HG03045 (cell line): ENCODE measurements at regions not wholly inside any gene's neighbourhood (a gene's known extent, or its start where the extent isn't known, plus 50 kb on each side); places are given as distances from the start of the nearest gene placed in this dataset.
A peak's percentile ranks its signal among the peaks of the same experiment; 100 is the strongest.

Source experiments
- ATAC-seq: cut with Tn5 transposase; IDR thresholded peaks from one replicate; pipeline ENCODE4 v1.9.1; 2021; ENCODE audit warnings: mild to moderate bottlenecking, moderate library complexity; ENCODE audit not compliant: unreplicated experiment

DNA sequence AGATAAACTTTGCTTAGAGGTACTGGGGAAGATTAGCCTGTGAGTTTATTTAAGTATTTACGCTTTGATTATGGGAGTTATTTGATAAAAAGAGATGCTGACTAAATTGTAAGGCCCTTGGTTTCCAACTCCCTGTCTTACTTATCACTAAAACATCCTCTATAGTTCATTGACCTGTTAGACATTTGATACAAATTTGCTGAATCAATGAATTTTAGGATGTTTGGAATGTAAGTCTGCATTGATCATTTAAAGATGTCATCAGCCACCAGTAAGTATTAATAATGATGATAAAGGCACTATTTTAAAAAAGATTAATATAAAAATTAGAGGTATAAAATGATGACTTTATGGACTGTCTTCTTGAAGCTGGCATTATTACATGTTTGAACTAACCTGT is 340.6 kb downstream of the SPRY1 start:
- no peak for ATAC-seq

DNA sequence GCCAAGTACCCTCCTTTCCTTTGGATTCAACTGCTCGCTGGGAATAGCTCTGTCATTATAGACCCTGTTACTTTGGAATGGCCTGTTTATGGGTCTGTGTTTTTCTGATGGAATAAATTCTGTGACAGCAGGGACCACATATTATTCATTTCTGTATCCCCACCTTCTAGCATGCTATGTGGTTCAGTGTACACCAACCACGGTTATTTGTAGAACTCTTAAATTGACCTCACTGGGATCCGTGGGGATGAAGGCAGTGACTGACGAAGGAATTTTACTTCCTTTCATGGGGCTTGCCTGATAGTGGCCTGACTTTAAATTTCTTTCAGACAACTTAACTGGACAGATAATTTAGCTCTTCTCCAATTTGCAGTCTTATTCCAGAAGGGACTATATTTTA is 343.2 kb downstream of the SPRY1 start:
- ATAC-seq: no peak

DNA sequence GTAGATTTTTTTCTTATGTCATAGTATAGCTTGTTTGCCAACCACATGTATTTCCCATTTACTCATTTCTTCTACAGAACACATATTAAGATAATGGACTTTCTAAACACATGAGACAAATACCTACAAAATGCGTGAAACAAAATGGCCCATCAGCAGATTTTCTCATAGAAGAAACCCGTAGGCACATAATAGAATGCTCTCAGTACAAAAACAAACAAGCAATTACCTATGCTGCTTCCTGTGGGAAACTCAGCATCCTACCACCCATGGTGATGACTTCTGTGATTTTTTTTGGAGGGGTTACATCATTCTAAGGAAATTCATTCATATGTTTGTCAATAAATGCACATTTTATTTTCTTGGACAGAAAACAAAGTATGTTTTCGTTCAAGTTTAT is 343.6 kb downstream of the SPRY1 start:
- no peak for ATAC-seq

DNA sequence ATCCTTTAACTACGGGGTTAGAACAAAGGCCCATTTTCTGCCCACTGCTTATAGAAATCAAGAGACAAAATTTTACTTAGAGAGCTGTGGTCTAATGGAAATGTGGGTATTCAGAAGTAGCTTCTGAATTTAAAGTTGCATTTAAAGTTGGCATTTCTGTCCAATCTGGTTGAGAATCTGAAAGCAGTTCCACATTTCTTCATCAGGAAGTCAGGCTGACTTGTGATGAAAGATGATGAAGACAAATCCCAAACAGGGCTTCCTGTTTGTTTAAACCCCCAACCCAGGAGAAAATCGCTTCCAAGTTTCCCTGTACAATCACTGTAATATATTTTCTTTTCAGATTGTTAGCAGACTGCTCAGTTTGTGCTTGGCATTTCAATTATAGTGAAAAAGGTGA is 345.3 kb downstream of the SPRY1 start:
- ATAC-seq: no peak

DNA sequence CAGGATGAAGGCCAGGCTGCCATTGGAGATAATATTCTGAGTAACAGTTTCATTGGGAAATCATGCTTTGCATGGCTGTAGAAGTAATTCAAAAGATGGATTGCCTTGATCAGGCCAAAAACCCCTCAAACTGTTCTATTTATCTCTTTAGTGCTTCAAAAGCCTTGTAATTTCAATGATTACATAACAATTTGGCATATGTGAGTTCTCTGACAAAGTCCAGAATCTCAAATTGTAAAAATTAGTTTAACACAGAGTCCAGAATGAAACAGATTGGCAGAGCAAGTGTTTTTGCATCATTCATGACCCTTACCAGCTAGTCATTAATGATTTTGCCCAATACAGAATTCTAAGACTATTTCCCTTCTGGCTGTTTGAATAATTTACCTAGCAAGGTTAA is 347.3 kb downstream of the SPRY1 start:
- no peak for ATAC-seq

DNA sequence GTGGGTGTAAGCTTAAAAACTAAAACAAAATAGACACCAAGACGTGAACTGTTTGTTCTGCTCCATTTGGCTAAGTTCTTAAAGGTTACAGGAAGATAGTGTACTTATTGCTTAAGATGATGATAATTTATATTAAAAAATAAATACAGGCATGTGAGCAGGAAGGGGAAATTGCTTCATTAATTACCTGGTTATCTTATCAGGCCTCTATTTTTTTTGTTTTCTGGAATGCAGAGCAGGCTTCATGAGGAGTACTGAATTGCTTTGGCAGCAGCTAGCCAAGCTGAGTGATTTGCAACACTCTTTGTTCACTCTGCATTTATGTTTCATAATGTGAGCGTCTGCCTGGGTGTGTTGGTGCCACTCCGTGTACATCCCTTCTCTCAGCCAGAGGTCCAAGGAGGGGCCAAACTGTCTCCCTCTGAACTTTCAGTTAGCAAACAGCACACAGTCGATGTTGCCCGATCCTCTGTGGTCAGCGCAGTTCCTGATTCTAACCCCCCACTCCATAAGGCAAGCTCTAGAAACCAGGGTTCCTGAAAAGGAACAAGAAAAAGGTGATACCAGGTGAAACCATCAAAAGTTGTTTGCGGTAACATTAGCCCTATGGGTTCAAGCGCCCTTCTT is 348.2 kb downstream of the SPRY1 start:
- no peak for ATAC-seq

DNA sequence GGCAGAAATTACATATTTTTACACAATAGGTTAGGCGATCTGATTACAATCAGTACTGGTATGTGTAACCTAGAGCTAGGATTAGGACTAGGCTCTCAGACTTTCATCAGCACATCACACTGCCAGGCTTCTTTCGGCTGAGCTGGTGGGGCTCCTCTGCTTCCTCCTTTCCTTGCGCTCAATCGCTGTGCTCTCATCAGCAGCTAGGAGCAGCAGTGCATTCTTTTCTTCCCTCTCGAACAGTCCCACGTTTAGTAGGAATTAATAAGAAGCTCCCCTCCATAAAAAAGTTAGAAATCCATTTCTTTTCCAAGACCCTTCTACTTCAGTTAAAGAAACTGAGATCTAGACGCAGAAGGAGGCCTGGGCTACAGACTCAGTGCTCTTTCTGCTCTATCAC is 350.4 kb downstream of the SPRY1 start:
- no peak for ATAC-seq

DNA sequence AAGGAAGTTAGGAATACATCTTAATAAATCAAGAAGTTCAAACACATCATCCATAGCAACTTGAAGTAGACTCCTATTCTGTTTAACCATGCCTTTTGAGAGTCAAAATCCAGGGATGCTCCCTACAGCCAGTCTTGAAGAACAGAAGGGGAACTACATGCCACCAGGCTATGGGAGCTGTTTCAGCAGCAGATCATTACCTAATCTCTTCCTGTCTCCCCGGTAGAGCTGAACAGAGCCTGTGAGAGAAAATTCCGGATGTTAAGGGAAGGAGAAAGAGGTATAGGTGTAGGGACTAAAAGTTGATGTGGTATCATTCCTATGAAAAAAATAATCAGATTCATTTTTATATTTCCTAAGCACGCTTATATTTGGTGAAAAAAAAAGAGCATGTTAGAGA is 352.2 kb downstream of the SPRY1 start:
- no peak for ATAC-seq

DNA sequence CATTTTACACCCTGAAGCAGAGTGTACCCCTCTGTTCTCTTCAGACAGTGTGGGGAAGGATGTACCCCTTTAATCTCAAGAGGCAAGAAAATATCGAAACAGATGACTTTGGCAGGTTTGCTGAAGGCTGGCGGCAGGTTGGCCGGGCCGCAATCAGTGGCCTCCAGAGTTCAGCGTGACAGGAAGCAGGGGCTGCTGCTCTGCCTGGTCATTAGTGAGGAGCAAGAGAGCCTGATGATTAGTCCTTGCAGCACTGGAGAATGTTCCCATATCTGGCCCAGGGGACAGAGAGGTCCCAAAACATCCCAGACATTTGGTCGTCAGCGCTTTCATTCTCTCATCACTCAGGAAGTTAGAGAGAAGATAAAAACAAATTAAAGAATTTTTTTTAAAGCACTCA is 352.8 kb downstream of the SPRY1 start:
- no peak for ATAC-seq

DNA sequence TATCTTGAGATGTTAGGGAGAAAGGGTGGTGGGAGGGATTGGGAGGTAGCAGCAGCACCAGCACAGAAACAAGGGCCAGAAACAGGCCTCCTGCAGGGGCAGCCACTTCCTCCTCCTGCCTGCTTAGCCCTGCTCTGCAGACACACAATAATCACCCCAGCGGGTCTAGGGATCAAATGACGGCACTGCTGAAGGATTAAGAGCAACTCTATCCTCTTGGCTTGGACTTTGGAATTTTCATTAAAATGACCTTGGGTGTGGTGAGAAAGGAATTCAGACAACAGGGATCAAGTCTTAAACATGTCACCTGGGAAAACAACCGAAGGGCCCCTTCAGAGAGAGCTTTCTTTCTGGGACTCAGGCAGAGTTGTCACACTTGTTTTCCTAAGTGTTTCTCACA is 353.4 kb downstream of the SPRY1 start:
- no peak for ATAC-seq

DNA sequence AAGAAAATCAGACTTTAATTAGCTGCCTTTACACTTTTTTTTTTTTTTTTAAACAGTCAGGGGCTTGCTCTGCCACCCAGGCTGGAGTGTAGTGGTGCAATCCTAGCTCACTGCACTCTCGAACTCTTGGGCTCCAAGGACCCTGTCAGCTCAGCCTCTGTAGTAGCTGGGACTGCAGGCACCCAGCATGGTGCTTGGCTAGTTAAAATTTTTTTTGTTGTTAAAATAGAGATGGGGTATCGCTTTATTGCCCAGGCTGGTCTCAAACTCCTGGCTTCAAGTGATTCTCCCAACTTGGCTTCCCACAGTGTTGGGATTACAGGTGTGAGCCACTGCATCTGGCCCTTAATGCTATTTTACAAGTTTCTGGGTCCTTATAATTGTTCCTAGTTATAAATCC is 359.1 kb downstream of the SPRY1 start:
- ATAC-seq: no peak

DNA sequence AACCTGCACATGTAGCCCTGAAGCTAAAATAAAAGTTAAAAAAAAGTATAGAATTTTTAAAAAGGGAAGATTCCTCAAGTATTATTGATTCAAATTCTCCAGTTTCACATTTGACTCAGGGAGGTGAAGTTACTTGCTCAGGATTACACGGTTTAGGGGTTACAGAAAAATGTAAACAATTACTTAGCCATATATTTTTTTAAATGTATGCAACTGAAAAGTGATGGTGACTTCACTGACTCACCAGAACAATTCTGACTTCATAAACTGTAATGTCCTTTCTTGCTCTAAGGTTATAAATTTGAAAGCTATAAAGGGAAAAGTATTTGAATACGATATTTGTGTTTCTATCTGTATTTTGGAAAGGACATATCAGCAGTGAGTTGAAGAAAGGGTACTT is 371.2 kb downstream of the SPRY1 start:
- no peak for ATAC-seq

DNA sequence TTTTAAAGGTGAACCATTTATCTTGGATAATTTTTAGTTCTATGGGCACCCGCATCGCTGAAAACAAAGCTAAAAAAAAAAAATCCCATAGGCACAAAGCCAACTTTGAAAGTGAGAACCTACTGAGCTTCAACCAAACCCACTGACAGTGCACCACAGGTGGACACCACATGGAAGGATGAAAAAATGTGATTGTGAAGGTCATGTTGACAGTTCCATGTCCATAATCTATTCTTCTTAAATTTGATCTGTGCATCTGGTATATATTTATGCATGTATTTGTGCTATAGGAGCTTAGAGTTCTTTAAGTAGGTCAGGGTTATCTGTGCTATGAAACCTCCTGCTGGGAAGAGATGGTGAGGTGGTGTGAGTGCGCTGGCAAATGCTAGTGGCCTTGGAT is 374.3 kb downstream of the SPRY1 start:
- ATAC-seq: no peak

DNA sequence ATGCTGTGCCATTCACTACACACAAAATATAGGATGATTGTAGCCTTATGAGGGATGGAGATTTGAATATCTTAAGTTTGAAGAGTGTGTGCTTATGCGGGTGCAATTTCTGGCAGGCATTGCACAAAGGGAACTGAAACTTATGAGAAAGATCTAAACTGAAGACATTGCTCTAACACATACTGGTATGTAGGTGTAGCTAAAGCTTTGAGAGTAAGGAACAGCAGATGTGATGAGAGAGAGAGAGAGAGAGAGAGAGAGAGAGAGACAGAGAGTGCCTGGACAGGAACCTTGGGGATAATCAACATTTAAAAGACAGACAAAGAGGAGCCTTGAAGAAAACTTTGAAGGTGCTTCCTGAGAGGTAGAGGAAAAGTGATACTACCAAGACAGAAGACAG is 379.7 kb downstream of the SPRY1 start:
- peak; percentile 99 for ATAC-seq

DNA sequence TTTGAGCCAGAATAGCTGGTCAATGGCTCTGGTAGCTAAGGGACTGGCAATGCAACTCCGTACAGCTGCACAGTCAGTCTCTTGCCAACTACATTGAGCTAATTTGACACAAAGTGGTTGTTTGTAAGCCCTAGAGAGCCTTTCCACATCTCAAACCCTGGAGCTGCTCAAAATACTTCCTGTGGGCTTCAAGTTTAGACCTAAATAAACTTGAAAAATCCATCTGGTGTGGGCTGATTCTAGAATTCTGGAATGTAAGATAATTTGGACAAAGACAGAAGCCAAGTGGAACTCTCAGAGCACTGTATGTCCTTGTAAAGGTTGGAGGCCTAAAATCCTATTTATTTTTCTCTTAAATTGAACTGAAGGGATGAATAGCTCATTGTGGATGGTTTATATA is 380.8 kb downstream of the SPRY1 start:
- ATAC-seq: no peak

DNA sequence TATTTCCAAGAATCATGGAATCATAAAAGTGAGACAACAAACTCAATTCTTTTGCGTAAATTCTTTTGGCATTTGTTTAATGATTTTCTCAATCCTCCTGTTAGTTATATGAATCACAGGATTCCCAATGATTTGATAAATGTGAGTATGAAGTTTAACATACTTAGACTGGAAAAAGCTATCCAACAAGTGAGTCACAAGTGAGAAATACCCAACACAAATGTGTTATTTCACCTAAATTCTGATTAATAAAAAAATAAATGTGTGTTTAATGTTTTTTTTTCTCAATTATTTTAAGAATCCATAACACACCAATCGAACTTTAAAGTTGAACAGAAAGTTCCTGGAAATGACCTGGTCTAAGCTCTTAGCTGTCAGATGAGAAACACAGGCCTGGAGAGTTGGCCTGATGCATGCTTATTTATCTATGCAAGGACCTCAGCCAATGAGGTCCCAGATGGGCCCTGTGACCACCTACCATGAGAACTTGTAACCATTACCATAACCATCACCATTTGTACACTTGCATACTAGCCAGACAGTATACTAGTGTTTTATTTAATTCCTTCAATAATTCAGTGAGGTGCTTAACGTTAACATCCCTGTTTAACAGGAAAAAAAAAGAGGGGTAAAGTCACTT is 386.7 kb downstream of the SPRY1 start:
- no peak for ATAC-seq

DNA sequence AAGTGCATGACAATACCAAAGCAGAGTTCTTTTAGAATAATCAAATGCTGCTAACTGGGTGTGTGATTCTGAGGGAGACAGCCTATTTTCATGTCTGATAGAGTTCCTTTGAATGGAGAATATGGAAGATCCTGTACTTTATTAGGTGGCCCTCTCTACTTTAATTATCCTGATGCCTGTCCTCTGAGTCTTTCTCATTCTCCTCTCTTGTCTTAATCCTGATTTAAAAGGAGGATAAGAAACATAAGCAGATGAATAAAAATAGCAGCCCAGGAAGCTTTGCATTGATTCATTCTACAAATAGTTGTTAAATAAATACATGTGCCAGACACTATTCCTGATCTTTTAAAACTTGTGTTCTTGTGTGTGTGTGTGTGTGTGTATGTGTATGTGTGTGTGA is 387.3 kb downstream of the SPRY1 start:
- ATAC-seq: no peak

DNA sequence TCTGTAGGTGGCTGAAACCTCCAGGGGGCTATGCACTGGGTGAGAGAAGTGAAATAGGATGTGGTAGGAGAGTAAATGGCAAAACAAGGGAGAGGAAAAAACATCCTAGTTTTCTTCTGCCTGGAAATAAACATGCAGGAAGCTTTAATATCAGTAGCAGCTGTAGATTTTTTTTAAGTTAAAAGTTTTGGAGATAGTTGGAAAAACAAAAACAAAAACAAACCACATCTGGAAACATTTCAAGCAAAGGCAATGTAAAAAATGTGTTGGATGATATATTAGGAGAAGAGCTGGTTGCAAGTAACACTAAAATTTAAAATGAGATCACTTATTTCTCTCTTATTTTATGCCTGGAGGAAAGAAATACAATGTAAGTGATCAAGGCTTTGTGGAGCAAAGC is 388.0 kb downstream of the SPRY1 start:
- no peak for ATAC-seq

DNA sequence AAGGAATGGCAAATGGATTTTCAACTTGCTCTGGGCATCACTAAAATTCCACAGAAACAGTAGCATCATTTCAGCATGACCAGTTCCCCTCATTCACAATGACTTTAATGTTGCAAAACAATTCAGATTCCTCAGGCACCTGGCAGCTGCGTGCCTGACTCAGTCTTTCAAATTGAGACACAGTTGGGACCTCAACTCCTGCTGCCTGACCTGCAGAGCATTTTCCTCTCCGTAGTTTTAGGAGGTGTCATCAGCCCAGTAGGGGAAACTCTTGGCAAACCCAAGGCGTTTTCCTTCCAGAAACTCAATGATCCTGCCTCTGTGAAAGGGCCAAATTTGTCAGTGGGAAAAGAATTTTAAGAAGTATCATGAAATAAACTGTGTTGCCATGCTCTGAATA is 388.9 kb downstream of the SPRY1 start:
- ATAC-seq: no peak

DNA sequence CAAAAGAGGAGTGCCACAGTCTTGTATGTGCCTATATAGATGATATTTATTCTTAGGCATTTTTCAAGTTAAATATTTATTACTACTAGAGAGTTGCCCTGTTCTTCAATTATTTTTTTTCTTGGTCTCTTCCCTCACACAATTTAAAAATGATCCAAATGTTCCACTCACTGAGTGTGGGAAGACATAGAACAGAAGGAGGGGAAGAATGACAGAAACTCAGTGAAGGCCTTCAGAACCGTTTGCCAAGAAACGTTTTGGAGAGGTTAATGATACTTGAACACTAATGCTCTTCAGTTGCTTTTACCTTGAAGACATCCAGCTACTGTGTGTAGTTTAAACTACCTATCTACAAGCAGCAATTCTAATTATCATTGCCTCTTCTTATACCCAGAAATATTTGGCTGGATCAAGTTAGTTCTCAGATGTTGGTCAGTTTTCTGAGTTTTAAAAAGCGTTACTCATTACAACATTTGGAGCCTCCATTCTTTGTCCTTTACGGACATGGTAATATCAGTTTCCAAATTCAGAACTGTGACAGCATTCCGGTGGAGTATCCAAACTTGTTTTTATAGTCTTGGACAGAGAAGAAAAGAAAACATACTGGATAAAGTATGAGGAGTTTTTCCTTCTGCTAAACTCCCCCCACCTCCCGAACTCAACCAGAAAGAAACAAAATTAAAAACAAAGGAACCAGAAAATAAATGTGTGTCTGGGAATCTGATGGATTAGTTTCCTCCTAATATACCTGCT is 389.7 kb downstream of the SPRY1 start:
- ATAC-seq: no peak

DNA sequence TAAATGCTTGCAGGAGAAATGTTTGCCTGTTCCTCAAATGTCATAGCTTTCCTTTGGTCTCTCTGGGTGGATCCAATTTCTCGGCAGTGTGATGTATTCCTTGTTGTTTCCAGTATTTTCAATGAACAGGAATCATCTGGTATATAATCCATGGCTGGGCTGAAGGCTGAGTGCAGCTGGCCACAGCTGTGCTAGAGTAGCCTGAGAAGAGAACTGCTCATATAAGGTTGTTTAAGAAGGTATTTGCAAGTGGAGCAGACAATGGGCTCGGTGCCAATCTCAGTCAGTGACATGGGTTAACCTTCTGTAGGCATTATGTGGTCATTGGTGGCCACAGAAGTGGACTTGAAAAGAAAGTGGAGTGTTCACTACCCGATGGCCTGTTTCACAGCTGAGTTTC is 390.3 kb downstream of the SPRY1 start:
- ATAC-seq: no peak

DNA sequence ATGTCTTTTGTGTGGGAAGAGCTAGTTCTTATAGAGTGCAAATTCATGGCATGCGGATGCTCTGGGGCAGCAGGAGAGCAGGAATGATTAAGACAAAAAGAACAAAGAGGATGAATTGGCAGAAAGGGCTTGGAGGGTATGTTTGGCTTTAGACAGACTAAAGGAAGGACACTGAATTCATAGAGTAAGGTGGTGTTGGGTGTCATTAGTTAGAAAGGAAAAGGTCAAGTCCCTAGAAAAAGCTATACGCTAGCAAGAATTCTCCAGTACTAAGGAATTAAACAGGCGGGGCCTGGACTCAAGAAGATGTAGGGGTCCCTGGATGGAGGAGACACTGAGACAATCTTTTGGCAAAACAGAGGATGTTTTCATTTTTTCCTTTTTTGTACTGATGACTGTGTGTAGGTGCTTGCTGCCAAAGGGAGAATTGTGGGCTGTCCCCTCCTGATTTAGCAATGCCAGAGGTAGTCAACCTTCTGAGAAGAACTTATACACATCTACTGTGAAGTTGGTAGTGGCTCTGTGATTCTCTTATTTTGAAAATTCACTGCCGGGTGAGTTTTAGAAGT is 391.0 kb downstream of the SPRY1 start:
- ATAC-seq: no peak
